ENCODE measurements at regions not wholly inside any gene's neighbourhood (a gene's known extent, or its start where the extent isn't known, plus 50 kb on each side); places are given as distances from the start of the nearest gene placed in this dataset.

- TF ChIP-seq CTCF (IDR thresholded peaks at IDR 0.05) (no peak), POLR2AphosphoS5 (IDR thresholded peaks at IDR 0.05) (no peak), POLR2A (IDR thresholded peaks at IDR 0.05) (no peak)
Observed at GRCh38 chr2:21539685-21540084, 415.9 kb downstream of the TDRD15 start.
